SK-N-SH (cell line): ENCODE measurements at regions not wholly inside any gene's neighbourhood (a gene's known extent, or its start where the extent isn't known, plus 50 kb on each side); places are given as distances from the start of the nearest gene placed in this dataset.
A peak's percentile ranks its signal among the peaks of the same experiment; 100 is the strongest.

Source experiments
- CTCF ChIA-PET: fragments of 300-600, 350-600 bp; formaldehyde crosslinking; extraction: SDS; loops from one replicate; lab custom pipeline; 2021; lab: Yijun Ruan, JAX
- POLR2A ChIA-PET: fragments of 350-600 bp; sonication (Branson Sonifier 250); formaldehyde crosslinking; extraction: SDS; loops from one replicate; lab custom pipeline; 2020; ENCODE audit warnings: antibody characterized with exemption, inconsistent platforms; lab: Yijun Ruan, JAX
- DNase-seq: peaks from one replicate; pipeline ENCODE4 v3.0.0; 2012
- H2AFZ ChIP-seq: fragments of 200-600 bp; sonication (generic); 2 replicates; pipeline ENCODE4 v1.8.1; 2016; ENCODE audit warnings: antibody characterized with exemption, mild to moderate bottlenecking, low read depth
- H3F3A ChIP-seq: fragments of 200-600 bp; sonication (generic); replicated peaks from 2 replicates; pipeline ENCODE3; 2016; ENCODE audit warnings: antibody characterized with exemption, mild to moderate bottlenecking; ENCODE audit not compliant: insufficient read depth
- H3K27ac ChIP-seq, 2 experiments: fragments of 200-500 bp in 1 of 2; fragments of 200-600 bp in 1 of 2; sonication (Bioruptor generic) in 1 of 2; sonication (generic), shearing (Covaris generic) in 1 of 2; 2 replicates each; pipeline versions ENCODE4 v1.5.1 to v1.6.1; 2014 to 2016; ENCODE audit warnings: low read depth in 2 of 2, inconsistent platforms in 1 of 2, low read length in 1 of 2, mild to moderate bottlenecking in 1 of 2, mixed read lengths in 1 of 2
- H3K27me3 ChIP-seq: fragments of 200-600 bp; sonication (generic), shearing (Covaris generic); 2 replicates; pipeline ENCODE4 v1.6.1; 2016; ENCODE audit warnings: mixed run types; ENCODE audit not compliant: insufficient read depth
- H3K36me3 ChIP-seq, 2 experiments: fragments of 200-500 bp in 1 of 2; fragments of 200-600 bp in 1 of 2; sonication (Bioruptor generic) in 1 of 2; sonication (generic) in 1 of 2; replicated peaks in 1 of 2; 2 replicates each; pipeline versions ENCODE3 to v1.5.1; 2014 to 2016; ENCODE audit warnings: low read length in 1 of 2, mild to moderate bottlenecking in 1 of 2; ENCODE audit not compliant: insufficient read depth in 2 of 2, control insufficient read depth in 1 of 2
- H3K4me1 ChIP-seq, 2 experiments: fragments of 200-500 bp in 1 of 2; fragments of 200-600 bp in 1 of 2; sonication (Bioruptor generic) in 1 of 2; sonication (generic), shearing (Covaris generic) in 1 of 2; 2 replicates each; pipeline versions ENCODE4 v1.5.1 to v1.6.1; 2014 to 2016; ENCODE audit warnings: low read depth in 1 of 2, low read length in 1 of 2, mixed run types in 1 of 2; ENCODE audit not compliant: insufficient read depth in 2 of 2, control insufficient read depth in 1 of 2
- H3K4me2 ChIP-seq: fragments of 200-600 bp; sonication (generic), shearing (Covaris generic); 2 replicates; pipeline ENCODE4 v1.6.1; 2017; ENCODE audit warnings: mixed run types
- H3K4me3 ChIP-seq, 2 experiments: fragments of 200-500 bp in 1 of 2; fragments of 200-600 bp in 1 of 2; sonication (Bioruptor generic) in 1 of 2; sonication (generic), shearing (Covaris generic) in 1 of 2; 2 replicates each; pipeline versions ENCODE4 v1.5.1 to v1.8.1; 2014 to 2016; ENCODE audit warnings: low read depth in 2 of 2, inconsistent platforms in 1 of 2, low read length in 1 of 2, mild to moderate bottlenecking in 1 of 2, mixed read lengths in 1 of 2, moderate library complexity in 1 of 2
- H3K79me2 ChIP-seq: fragments of 200-600 bp; sonication (generic); 2 replicates; pipeline ENCODE4 v1.8.1; 2017; ENCODE audit warnings: mild to moderate bottlenecking; ENCODE audit not compliant: insufficient read depth
- H3K9ac ChIP-seq: fragments of 200-600 bp; sonication (generic); 2 replicates; pipeline ENCODE4 v1.6.1; 2017; ENCODE audit warnings: mixed run types
- H3K9me2 ChIP-seq: fragments of 200-600 bp; sonication (generic); 2 replicates; pipeline ENCODE4 v1.6.1; 2017; ENCODE audit warnings: mixed run types
- H3K9me3 ChIP-seq: fragments of 200-600 bp; sonication (generic); 2 replicates; pipeline ENCODE4 v1.6.1; 2017; ENCODE audit warnings: mixed run types, mild to moderate bottlenecking, moderate library complexity
- H4K20me1 ChIP-seq: fragments of 200-600 bp; sonication (generic); 2 replicates; pipeline ENCODE4 v1.6.1; 2017; ENCODE audit warnings: mild to moderate bottlenecking, mixed run types; ENCODE audit not compliant: insufficient read depth
- CHD2 ChIP-seq: fragments of 150-350 bp; IDR thresholded peaks from 2 replicates; pipeline ENCODE4 v1.6.1; 2018; ENCODE audit warnings: low read length; ENCODE audit not compliant: partially characterized antibody
- ELF1 ChIP-seq: IDR thresholded peaks from 2 replicates; pipeline ENCODE4 v1.4.0; 2012
- EP300 ChIP-seq, 2 experiments: IDR thresholded peaks; 2 replicates each; pipeline versions ENCODE4 v1.4.0 to v1.6.1; 2012; ENCODE audit warnings: borderline replicate concordance in 1 of 2, low read depth in 1 of 2, low read length in 1 of 2
- FOXJ3 ChIP-seq: sonication (generic); formaldehyde crosslinking; IDR thresholded peaks from 2 replicates; pipeline ENCODE4 v1.5.1; 2020; ENCODE audit warnings: mild to moderate bottlenecking, missing genetic modification reagents
- GABPA ChIP-seq: IDR thresholded peaks from 2 replicates; pipeline ENCODE4 v1.4.0; 2012; ENCODE audit warnings: low read depth, mild to moderate bottlenecking
- JUND ChIP-seq: IDR thresholded peaks from 2 replicates; pipeline ENCODE4 v1.4.0; 2012
- MXI1 ChIP-seq: IDR thresholded peaks from 2 replicates; pipeline ENCODE4 v1.6.1; 2012; ENCODE audit warnings: mild to moderate bottlenecking, low read depth, low read length, improper control_type of control experiment
- RAD21 ChIP-seq: IDR thresholded peaks from 2 replicates; pipeline ENCODE4 v1.6.1; 2012; ENCODE audit warnings: mild to moderate bottlenecking, low read length
- RFX5 ChIP-seq: IDR thresholded peaks from 2 replicates; pipeline ENCODE4 v1.6.1; 2012; ENCODE audit warnings: mild to moderate bottlenecking, improper control_type of control experiment, low read length
- SMC3 ChIP-seq: IDR thresholded peaks from 2 replicates; pipeline ENCODE4 v1.6.1; 2012; ENCODE audit warnings: low read depth, low read length, improper control_type of control experiment
- TAF1 ChIP-seq: IDR thresholded peaks from 2 replicates; pipeline ENCODE4 v1.6.1; 2012; ENCODE audit warnings: low read depth, mild to moderate bottlenecking, low read length, moderate library complexity, borderline replicate concordance
- TCF12 ChIP-seq: IDR thresholded peaks from 2 replicates; pipeline ENCODE4 v1.4.0; 2012
- WGBS: methylation state at CpG from one replicate; pipeline ENCODE4 v1.1.6; 2017; ENCODE audit warnings: low lambda C conversion rate; 5-methylcytosine and 5-hydroxymethylcytosine counted together
- TF ChIP-seq, protein P1 (sequence below): IDR thresholded peaks from 2 replicates; pipeline ENCODE4 v1.4.0; 2012; ENCODE audit warnings: low read depth, borderline replicate concordance
- TF ChIP-seq, protein P2 (sequence below): IDR thresholded peaks from 2 replicates; pipeline ENCODE4 v1.4.0; 2012; ENCODE audit warnings: low read depth
- TF ChIP-seq, protein P3 (sequence below): IDR thresholded peaks from 2 replicates; pipeline ENCODE4; 2012
- TF ChIP-seq, protein P4 (sequence below): fragments of 150-350 bp; IDR thresholded peaks from 2 replicates; pipeline ENCODE4 v1.6.1; 2017; ENCODE audit warnings: antibody characterized with exemption, low read length, low read depth, borderline replicate concordance
- TF ChIP-seq, protein P5 (sequence below): IDR thresholded peaks from 2 replicates; pipeline ENCODE4 v1.6.1; 2012; ENCODE audit warnings: mild to moderate bottlenecking, low read depth, low read length, moderate library complexity

DNA sequence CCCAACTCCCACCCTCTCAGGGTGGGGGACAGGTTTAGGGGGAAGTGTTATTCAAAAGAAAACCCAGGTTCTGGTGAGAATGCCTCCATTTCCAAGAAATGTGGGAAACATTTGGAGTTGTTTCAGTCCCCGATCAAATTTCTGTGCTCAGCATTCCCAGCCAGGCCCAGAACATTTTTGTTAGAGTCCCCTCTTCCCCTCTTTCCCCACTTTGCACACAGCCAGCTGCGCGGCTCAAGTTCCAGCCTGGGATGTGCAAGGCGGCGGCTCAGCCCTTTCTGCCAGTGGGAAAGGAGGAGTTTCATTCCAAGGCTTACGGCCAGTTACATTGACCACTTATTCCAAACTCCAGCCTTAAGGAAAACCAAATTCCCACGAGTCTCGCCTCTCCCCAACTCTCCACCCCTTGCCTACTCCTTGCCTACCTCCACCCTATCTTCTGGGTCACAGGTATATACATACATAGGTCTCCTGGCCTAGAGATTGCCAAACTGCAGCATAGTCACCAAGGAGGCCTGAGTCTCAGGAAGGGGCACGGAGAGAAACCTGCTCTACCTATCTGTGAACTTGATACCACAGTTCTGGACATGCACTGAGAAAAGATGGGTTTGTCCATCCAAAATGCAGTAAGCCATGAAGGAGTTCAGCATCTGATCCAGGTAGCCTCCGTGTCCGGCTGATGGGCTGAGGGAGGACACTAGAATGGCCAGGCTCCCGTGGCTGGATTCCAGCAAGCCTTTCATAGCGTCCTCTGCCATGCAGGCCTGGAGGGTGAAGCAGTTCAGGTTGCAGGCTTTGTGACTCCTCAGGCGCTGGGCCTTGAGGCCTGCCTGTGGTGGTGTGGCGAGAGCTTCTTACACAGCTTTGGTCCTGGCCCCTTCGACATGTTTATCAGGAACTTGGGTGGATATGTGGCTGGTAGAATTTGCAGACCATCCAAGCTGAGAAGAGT, 154.5 kb downstream of the ZFP36L2 start:
- Histone ChIP-seq H3K79me2 (no peaks in the 10 kb centered on the region), H4K20me1 (no peaks in the 10 kb centered on the region), H2AFZ (no peak overlapping the region), H3K9me2 (no peaks in the 10 kb centered on the region), H3K9ac (no peak overlapping the region), H3F3A (peaks cover 23% of the 10 kb centered on the region), H3K4me3 (no peak overlapping the region), H3K36me3 (no peaks in the 10 kb centered on the region), H3K9me3 (no peaks in the 10 kb centered on the region), H3K27ac (no peak overlapping the region), H3K4me2 (no peak overlapping the region), H3K4me1 (peaks cover 47 to 76% of the 10 kb centered on the region in 2 experiments), H3K27me3 (no peaks in the 10 kb centered on the region)
- ChIA-PET POLR2A (no interaction called here), CTCF (interaction anchor here (0.6 to 0.8 kb wide), 2 partner anchors 47 to 152 kb away, joined by 3 read pairs; no protein-coding TSS in a partner anchor)
- DNase-seq: no peak
- TF ChIP-seq JUND (no peak), ELF1 (no peak), MXI1 (no peak), TAF1 (no peak), RAD21 (no peak), FOXJ3 (CRISPR knock-in tag) (no peak), CHD2 (no peak), TCF12 (no peak)
- TF ChIP-seq, protein P1, sequence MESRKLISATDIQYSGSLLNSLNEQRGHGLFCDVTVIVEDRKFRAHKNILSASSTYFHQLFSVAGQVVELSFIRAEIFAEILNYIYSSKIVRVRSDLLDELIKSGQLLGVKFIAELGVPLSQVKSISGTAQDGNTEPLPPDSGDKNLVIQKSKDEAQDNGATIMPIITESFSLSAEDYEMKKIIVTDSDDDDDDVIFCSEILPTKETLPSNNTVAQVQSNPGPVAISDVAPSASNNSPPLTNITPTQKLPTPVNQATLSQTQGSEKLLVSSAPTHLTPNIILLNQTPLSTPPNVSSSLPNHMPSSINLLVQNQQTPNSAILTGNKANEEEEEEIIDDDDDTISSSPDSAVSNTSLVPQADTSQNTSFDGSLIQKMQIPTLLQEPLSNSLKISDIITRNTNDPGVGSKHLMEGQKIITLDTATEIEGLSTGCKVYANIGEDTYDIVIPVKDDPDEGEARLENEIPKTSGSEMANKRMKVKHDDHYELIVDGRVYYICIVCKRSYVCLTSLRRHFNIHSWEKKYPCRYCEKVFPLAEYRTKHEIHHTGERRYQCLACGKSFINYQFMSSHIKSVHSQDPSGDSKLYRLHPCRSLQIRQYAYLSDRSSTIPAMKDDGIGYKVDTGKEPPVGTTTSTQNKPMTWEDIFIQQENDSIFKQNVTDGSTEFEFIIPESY: no peak
- TF ChIP-seq, protein P2, sequence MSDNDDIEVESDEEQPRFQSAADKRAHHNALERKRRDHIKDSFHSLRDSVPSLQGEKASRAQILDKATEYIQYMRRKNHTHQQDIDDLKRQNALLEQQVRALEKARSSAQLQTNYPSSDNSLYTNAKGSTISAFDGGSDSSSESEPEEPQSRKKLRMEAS: no peak
- TF ChIP-seq, protein P3, sequence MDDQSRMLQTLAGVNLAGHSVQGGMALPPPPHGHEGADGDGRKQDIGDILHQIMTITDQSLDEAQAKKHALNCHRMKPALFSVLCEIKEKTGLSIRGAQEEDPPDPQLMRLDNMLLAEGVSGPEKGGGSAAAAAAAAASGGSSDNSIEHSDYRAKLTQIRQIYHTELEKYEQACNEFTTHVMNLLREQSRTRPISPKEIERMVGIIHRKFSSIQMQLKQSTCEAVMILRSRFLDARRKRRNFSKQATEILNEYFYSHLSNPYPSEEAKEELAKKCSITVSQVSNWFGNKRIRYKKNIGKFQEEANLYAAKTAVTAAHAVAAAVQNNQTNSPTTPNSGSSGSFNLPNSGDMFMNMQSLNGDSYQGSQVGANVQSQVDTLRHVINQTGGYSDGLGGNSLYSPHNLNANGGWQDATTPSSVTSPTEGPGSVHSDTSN: no peak
- 95% methylated on average over 16 of the region's 16 CpGs for WGBS

DNA sequence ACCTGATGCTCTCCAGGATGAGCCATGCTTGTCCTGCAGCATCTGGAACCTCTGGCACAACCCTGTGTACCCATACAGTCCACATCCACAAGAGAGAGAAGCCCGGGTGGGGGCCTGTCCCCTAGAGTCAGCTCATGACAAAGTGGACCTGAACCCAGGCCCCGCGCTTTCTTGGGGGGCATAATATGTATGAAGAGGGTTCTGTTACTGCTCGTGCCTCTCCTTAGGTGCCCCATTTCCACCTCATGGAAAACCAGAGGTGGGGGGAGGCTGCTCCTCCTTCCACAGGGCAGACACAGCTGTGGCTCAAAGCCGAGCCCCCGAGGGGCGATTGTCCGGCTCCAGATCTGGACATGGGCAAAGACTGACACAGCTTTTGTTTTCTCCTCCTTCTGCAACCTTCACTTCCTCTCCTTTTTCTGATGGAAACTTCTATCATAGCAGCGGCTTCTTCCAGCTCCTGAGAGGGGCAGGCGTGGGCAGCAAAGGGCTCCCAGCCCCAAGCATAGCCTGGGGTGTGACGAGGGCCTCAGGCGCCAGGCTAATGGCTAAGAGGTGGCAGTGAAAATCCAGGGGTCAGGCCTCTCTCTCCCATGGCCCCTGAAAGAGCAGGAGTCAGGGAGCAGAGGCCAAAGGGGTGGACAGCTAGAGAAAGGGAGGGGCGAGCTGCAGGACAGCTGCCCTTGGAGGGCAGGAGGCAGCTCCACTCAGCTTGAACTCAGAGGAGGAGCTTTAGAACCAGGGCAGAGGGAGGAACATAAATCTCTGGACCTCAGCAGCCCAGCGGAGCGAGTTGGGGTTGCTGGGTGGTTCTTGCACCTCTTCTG, 155.5 kb downstream of the ZFP36L2 start:
- CTCF ChIA-PET: interaction anchor here (0.6 to 2.4 kb wide), 4 partner anchors 11 to 153 kb away, joined by 3 to 8 read pairs (median 3); no protein-coding TSS in a partner anchor
- 93% methylated on average over 15 of the region's 15 CpGs for WGBS
- Histone ChIP-seq H3K9ac (no peak overlapping the region), H3K4me2 (no peak overlapping the region), H3K4me3 (no peak overlapping the region), H3K9me3 (no peaks in the 10 kb centered on the region), H4K20me1 (no peaks in the 10 kb centered on the region), H3K9me2 (no peaks in the 10 kb centered on the region), H3K27me3 (no peaks in the 10 kb centered on the region), H3K36me3 (no peaks in the 10 kb centered on the region), H3K4me1 (peaks cover 38 to 75% of the 10 kb centered on the region in 2 experiments), H2AFZ (no peak overlapping the region), H3K79me2 (no peaks in the 10 kb centered on the region), H3F3A (peaks cover 16% of the 10 kb centered on the region), H3K27ac (no peak overlapping the region)
- POLR2A ChIA-PET: interaction anchor here (1.0 to 1.3 kb wide), 3 partner anchors 12 to 120 kb away, joined by 3 to 4 read pairs (median 3); no protein-coding TSS in a partner anchor
- peak; percentile 53 for DNase-seq
- TF ChIP-seq, protein P4, sequence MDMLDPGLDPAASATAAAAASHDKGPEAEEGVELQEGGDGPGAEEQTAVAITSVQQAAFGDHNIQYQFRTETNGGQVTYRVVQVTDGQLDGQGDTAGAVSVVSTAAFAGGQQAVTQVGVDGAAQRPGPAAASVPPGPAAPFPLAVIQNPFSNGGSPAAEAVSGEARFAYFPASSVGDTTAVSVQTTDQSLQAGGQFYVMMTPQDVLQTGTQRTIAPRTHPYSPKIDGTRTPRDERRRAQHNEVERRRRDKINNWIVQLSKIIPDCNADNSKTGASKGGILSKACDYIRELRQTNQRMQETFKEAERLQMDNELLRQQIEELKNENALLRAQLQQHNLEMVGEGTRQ: no peak
- TF ChIP-seq EP300 (IDR thresholded peaks at IDR 0.05; ENCODE audit: borderline replicate concordance in 1 of 2, low read depth in 1 of 2, low read length in 1 of 2) (no peak), ELF1 (no peak), RFX5 (no peak), CHD2 (no peak), GABPA (no peak), SMC3 (no peak), JUND (no peak)
- TF ChIP-seq, protein P5, sequence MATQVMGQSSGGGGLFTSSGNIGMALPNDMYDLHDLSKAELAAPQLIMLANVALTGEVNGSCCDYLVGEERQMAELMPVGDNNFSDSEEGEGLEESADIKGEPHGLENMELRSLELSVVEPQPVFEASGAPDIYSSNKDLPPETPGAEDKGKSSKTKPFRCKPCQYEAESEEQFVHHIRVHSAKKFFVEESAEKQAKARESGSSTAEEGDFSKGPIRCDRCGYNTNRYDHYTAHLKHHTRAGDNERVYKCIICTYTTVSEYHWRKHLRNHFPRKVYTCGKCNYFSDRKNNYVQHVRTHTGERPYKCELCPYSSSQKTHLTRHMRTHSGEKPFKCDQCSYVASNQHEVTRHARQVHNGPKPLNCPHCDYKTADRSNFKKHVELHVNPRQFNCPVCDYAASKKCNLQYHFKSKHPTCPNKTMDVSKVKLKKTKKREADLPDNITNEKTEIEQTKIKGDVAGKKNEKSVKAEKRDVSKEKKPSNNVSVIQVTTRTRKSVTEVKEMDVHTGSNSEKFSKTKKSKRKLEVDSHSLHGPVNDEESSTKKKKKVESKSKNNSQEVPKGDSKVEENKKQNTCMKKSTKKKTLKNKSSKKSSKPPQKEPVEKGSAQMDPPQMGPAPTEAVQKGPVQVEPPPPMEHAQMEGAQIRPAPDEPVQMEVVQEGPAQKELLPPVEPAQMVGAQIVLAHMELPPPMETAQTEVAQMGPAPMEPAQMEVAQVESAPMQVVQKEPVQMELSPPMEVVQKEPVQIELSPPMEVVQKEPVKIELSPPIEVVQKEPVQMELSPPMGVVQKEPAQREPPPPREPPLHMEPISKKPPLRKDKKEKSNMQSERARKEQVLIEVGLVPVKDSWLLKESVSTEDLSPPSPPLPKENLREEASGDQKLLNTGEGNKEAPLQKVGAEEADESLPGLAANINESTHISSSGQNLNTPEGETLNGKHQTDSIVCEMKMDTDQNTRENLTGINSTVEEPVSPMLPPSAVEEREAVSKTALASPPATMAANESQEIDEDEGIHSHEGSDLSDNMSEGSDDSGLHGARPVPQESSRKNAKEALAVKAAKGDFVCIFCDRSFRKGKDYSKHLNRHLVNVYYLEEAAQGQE: no peak
